NCI-H2196 treated with DMSO at 0.1 percent for 48 hours (cell line): ENCODE measurements at regions not wholly inside any gene's neighbourhood (a gene's known extent, or its start where the extent isn't known, plus 50 kb on each side); places are given as distances from the start of the nearest gene placed in this dataset.
"Not testable (repeated sequence)": the region's sequence is repeated elsewhere in the genome, so short reads cannot be mapped to it uniquely, and the experiment has no call there.

Source experiments
- DNase-seq: peaks from one replicate; lab custom pipeline; 2025; ENCODE audit not compliant: unreplicated experiment; lab: John Stamatoyannopoulos, UW

DNA sequence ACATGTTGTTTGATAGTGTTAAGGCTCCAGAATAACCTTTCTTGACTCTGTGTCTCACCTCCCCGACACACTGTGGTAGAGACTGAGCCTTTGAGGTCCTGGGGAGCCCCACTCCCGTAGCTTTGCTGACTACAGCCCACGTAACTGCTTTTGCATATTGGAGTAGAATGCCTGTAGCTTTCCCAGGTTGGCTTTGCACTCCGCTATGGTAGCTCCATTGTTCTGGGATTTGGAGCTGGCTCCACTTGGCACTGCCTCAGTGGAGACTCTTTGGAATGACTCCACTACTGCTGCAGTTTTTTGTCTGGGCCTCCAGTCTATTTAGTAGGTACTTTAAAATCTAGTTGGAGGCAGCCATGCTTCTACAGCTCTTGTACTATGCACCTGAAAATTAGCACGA is 56.2 kb upstream of the ANXA1 start:
- DNase-seq, result no peak

DNA sequence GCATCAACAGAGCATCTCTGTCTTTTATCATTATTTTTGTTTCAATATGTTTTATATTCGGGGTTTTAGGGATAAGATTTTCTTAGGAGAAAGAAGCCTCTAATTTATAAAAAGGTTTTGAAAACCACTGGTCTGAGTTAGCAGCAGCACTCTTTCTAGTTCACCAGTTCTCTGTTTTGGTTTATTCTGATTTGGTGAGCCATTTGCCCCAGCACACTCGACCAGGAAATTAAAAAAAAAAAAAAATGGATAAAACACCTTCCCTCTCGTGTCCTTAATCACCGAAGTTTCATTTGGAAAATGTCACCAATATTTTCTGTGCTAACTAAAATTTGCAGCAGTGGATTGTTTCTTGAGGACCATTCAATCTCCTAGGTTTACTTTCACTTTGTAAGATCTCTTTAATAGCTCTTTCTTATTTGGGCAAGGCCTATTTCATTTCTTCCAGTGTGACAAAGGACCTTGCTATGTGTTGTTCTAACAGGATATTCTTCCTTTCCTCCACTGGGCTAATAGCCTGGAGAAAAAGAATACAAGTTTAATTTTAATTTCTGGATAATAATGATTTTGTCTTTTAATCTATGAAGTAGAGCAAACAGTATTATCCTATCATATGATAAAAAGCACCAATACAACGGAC is 57.8 kb upstream of the ANXA1 start:
- no peak for DNase-seq

DNA sequence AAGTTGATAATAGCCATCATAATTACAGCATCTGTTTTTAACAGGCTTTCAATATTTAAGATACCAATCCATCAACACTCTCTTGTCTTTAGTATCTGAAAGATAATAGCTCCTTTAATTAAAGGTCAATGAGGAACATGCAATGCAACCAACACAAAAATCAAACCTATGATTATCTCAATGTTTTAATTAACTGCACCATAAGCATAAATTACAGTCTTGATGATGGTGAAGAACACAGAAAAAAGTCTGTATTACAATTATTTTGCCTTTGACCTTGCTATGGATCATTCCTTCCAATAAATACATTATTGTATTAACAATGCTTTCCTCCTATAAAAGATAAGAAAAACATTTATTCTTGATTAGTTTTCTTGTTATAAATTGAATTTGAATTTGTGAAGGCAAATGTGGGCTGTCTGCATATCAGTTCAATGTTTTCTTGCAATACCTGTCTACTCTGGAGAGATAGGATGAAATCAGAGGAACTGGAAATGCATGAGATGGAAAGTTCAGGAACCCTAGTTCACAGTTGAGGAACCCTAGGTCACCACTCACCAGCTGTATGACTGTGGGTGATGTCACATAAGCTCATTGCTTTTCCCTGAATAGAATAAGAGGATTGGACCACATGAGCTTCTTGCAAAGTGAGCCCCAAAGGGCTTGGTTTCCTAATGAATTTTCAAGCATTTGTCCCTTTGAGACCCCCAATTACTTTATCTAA is 58.5 kb upstream of the ANXA1 start:
- DNase-seq, result no peak

DNA sequence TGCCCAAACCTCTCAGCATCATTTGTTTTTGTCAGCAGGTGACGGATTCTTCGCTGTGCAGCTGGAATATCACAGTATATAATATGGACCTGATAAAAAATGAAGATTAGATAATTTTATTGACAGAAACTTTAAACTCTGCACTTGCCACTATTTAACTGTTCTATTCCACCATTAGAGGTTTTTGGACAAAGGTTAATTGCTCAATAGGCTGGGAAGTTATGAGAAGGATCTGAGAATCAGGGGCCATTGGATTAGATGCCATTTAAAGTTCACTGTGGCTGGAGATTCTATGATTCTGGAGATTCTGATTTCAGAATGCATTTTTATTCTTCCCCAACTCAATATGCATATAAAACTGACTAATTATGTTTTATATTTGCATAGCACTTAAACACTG is 59.8 kb upstream of the ANXA1 start:
- no peak for DNase-seq

DNA sequence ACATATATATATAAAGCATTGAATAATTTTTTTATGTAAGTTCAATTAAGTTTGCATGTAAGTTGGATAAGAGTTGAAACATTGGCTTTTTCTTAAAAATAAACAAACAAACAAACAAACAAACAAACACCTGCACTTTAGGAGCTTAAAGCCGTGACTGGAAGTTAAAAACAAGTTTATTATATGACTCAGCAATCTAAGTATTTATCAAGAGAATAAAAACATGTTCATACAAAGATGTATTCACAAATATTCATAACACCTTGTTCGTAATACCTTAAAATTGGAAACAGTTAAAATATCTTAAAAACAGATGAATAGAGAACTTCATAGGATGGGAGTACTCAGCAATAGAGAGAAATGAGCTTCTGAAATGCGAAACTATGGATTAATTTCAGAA is 61.5 kb upstream of the ANXA1 start:
- no peak for DNase-seq

DNA sequence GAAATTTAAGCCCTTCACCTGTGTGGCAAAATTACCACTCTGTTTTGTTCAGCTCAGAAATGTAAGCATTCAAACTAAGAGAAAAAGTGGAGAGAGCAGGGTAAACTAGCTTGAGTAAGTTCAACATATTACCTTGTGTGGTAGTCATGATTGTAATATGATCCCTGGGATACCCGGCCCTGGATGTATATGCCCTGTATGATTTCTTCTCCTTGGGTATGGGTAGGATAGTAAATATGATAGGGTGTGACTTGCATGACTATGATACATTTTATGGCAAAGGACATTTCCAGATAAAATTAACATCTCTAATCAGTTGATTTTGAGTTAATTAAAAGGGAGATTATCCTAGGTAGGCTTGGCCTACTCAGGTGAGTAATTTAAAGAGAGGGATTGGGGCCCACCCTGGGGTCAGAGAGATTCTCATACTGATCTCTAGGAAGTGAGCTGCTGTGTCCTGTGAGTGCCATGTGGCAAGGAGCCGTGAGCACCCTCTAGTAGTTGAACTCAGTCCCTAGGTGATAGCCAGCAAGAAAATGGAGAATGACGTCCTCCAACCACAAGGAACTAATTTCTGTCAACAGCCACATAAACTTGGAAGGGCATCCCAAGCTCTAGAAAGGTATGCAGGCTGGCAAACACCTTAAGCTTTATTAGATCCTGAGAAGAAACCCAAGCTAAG is 62.2 kb upstream of the ANXA1 start:
- no peak for DNase-seq

DNA sequence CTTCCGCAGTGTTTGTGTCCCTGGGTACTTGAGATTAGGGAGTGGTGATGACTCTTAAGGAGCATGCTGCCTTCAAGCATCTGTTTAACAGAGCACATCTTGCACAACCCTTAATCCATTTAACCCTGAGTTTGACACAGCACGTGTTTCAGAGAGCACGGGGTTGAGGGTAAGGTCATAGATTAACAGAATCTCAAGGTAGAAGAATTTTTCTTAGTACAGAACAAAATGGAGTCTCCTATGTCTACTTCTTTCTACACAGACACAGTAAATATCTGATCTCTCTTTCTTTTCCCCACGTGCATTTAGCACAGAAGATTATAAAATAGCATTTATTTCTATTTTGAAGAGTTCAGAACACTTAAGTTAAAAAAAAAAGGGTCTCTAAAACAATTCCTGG is 63.8 kb upstream of the ANXA1 start:
- DNase-seq, result not testable (repeated sequence)

DNA sequence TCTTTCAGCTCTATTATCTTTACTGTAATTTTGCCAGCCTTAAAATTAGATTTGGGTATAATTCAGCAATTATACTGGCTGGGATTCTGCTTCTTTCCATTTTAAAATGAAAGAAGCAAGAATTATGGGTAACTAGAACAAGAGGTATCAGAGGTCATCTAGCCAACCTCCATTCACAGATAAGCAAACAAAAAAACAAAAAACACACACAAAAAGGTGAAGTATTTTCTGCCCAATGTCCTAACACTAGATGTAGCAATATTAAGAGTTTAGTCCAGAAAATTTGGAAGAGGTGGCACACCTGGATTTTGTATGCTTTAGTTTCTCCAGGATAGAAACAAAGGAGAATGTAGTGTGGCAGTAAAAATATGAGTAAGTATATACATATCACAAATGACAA is 68.1 kb upstream of the ANXA1 start:
- no peak for DNase-seq

DNA sequence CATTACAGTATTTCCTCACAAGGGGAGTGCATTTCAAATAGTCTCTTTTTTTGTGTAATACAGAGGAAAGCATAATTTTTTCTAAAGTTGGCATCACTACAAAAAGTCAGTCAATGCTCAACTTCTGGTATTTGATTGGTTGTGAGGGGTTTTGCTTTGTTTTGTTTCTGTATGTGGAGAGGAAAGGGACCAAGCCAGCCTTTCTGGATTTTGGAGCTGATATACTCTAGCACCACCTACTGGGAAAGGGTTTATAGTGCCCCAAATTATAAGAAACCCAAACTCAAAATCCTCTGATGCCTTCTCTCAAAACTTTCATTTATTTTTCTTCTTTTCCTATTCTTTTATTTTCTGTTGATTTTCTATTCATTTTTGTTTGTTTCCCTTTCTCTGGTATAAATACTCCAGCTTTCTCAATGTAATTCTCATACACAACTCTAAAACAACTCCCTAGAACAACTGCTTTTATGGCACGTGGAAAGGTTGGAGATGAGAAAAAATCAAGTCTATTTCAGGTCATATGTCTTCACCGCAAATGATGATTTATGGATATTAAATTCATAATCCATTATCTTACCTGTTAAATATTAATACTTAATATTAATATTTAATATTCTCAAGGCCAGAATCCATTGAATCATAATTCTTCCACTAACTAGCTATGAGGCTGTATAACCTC is 69.5 kb upstream of the ANXA1 start:
- peak; percentile 3 for DNase-seq

DNA sequence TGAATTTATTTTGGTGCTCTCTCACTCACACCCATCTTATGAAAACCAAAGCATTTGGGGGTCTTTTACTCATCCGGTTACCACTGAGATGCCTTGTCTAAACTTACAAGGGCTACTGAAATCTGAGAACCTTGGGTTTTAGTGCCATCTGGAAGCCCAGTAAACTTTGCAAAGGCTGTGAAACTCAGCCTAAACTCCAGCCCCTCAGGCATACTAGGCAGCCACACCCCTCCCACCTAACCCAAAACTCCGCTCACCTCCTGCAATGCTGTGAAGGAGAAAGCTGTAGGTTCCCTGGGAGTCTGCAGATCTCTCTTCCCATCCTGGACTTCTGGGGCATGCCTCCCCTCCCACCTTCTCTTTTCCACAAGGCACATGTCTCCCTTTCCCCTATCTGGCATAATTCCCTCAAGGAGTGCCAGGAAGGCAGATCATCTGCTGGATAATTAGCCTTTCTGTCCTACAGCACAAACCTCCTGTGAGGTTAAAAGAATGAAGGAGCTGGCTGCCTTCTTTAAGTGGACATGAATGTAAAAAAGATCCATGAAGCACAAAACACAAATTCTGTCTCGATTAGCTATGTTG is 71.5 kb upstream of the ANXA1 start:
- DNase-seq, result no peak

DNA sequence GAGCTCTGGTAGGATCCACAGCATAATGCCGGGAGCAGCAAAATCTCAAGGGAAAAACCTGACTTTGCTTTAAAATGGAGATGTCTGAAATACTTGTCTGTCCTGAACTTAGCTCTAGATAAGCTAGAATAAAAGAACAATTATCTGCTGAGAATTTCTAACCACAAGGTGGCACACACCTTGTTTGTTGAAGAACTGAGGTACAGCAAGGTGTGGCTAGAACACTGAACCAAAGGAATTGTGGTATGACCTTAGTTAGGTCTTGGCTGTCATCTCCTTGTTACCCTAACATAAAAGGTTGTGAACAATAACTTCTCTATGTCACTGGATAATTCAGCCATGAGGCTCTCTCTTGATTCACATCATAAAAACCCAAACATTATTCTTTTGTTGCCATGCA is 72.3 kb upstream of the ANXA1 start:
- no peak for DNase-seq

DNA sequence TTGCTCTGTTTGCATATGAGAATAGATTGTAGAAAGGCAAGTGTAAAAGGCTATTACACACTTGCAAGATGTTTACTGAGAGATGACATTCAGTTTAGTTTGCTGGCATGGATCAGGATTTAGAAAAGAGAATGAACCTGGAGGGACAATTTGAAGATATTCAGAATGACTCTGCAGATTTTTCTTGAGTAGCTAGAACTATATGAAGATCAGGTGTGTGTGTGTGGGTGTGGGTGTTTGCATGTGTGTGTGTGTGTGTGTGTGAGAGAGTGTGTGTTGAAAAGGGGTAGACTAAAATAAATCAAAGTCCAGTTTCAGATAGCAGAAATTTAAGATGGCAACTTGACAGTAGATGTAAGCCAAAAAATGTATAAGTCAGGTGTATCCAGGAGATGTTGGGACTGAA is 74.0 kb upstream of the ANXA1 start:
- DNase-seq, result no peak

DNA sequence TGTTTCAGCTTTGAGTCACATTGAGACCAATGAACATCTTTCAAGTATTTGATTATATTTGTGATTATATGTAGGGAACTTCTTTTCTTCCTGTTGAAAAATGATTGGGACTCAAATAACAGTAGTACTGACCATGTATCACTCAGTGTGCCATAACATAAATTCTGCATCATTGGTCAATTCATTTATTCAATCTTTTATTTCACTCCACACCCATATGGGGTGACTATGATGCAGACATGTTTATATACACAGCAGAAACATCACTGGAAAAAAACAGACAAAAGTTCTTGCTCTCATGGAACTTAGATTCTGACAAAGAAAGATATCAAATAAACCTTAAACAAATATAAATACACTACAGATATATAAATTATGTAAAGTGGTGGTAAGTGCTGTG is 74.7 kb upstream of the ANXA1 start:
- DNase-seq, result no peak

DNA sequence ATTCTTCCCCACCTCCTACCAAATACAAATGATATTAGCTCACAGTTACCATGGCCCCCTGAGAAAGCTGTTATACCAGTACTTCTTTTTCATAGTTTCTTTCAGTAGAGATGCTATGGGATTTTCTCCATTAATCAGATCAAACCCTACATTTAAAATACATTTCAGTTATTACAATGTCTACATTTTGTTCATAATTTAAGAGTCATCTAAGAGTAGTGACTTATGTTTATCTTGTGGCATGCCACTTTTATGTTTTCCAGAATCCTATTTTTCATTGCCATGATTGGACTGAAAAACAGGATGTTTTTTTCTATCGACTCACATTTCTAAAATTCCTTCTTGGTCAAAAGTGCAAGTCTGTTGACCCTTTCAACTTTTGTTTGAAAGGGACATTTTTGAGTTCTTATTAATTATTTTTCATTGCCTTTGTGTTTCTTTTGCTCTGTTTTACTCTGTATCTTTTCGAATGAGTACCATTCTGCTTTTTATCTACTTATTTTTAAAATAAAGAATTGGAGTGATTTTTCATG is 77.4 kb upstream of the ANXA1 start:
- DNase-seq, result no peak

DNA sequence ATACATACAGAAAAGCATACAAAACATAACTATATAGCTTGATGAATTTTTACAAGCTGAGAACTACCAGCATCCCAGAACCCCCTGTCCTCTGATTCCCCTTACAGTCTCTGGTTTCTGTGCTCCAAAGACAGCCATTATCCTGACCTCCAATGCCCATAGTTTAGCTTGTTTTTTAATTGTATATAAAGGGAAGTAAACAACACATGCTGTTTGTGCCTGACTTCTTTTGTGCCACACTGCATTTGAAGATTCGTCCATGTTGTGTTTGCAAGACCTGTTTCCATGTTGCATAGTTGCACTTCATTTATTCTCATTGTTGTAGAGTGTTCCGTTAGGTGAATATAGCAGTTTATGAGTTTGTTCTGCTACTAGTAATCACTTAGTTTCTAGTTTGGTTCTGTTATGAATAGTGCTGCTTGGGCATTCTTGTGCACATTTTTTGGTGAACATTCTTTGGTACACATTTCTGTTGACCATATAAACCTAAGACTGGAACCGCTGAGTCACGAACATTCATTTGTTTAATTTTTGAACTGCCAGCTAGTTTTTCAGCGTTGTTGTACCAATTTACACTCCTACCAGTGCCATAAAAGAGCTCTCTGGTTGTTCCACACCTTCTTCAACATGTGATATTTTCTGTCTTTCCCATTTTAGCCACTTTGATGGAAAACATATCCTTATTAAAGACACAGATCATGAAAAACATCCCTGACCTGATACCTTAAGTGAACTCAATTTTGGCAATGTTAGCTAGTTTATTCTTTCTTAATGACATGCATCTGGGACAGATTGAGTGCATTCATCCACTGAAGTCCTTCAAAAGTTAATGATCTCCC is 78.1 kb upstream of the ANXA1 start:
- no peak for DNase-seq

DNA sequence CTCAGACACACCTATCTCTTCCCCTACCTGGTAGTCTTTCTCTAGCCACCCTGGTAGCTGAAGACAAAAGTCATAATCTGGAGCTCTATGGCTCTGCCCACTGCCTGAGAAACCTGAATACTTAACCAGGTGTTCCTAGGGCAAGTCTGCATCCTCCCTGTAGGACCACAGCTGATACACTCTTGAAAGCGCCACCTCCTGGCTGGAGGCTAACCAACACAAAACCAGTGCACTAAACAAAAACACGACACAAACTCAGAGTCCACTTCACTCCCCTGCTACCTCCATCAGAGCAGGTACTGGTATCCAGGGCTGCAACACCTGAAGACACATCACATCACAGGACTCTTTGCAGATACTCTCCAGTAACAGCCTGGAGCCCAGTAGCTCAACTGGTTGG is 84.6 kb upstream of the ANXA1 start:
- no peak for DNase-seq

DNA sequence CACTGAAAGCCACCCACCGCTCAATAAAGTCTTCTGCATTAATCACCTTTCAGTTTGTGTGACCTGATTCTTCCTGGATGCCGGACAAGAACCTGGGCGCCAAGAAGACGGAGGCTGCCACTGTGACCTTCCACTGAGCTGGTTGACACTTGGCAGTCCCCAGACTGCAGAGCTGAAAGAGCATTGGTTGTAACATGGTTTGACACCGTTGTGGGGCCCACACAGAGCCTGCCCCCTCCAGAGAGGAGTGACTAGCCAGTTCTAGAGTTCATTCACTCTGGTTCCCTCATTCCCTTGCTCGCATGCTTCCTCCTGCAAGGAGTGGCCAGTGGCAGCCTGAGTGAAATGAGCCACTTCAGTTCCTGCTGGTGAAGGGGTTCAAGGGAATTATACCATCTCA is 86.2 kb upstream of the ANXA1 start:
- DNase-seq, result no peak

DNA sequence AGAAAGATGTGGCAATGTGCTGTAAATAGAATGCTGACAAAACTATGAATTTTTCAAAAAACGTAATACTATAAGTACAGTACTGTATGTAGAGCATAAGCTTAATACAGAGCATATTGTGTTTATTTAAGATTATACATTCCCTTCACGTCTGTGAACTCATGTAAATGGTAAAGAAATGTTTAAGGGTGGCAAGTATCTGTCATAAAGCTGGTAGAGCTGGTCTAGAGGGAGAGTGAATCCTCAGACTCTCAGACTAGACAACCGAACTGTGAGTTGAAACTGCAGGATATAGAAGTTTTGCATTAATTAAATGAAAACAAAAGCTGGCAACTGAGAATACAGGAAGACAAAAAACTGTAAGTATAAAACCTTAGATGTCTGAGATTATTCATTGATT is 87.3 kb upstream of the ANXA1 start:
- no peak for DNase-seq

DNA sequence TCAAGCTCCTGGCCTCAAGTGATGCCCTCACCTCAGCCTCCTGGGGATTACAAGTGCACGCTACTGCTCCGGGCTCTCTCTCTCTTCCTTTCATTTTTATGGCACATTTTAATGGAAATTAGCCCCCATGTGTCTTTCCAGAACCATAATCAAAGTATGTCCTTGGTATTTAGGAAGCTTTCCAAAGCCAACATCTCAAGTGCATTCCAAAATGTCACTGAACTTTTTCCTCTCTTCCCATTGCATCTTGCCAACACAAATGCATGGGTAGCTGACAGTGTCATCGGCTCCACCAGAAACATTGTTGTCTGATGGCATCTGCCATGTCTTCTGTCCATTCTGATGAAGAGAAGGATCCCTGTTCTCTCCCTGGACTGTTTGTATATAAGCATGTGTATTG is 90.5 kb upstream of the ANXA1 start:
- DNase-seq, result no peak

DNA sequence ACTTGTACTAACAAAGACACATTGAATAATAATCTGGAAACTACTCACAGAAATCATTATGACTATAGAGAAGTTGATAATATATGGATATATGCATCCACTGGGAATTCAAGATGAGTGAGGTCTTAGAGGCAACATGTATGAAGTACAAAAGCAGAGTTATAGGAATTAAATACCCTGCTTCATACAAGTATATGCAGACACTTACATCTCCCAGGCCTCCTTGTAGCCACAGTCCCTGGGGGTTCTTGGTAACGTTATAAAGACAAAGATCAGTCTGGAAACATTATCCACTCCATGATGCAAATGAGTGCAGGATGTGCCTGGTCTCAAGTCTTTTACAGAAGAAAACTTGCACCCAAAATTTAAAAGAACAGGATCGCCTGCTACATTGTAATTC is 92.4 kb upstream of the ANXA1 start:
- DNase-seq, result no peak
